ENCODE measurements at regions not wholly inside any gene's neighbourhood (a gene's known extent, or its start where the extent isn't known, plus 50 kb on each side); places are given as distances from the start of the nearest gene placed in this dataset.

GRCh38 chr11:111444040-111444439 is 65.0 kb upstream of the POU2AF1 start:
- DNase-seq (ENCODE audit: low spot score) = no peak

GRCh38 chr11:111443640-111444039 is 64.6 kb upstream of the POU2AF1 start:
- no peak for DNase-seq (ENCODE audit: low spot score)

DNA sequence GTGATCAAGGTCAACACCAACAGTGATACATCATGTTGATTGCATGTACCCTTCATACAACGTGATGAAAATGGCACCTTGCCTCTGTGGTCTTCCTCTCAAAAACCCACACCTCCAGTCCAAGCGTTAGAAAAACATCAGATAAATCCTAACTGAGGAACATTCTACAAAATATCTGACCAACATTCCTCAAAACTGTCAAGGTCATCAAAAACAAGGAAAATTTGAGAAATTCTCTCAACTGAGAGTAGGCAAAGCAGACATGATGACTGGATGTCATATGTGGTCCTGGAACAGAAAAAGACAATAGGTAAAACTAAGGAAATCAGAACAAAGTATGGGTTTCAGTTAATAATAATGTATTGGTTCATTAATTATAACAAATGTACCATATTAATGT is 64.0 kb upstream of the POU2AF1 start:
- DNase-seq (ENCODE audit: low spot score) = no peak

DNA sequence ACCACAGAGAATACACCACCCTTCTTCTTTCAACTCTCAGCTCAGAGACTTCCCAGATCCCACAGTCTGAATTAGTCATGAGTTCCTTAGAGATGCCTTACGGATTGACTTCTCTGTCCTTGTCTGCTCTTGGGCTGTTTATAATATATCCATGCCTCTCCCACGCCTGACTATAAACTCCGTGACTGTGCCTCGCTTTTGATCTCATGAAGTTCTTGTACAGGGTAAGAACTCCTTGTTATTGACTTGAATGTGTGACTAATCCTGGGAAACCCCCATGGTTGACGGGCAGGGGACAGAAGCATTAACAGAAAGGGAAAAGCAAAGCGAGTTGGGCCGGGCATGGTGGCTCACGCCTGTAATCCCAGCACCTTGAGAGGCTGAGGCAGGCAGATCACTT is 62.4 kb upstream of the POU2AF1 start:
- DNase-seq (ENCODE audit: low spot score) = no peak

- no peak for DNase-seq (ENCODE audit: low spot score)
Observed at GRCh38 chr11:111440416-111441205, 61.5 kb upstream of the POU2AF1 start.

GRCh38 chr11:111439901-111440300 is 60.8 kb upstream of the POU2AF1 start:
- no peak for DNase-seq (ENCODE audit: low spot score)

DNA sequence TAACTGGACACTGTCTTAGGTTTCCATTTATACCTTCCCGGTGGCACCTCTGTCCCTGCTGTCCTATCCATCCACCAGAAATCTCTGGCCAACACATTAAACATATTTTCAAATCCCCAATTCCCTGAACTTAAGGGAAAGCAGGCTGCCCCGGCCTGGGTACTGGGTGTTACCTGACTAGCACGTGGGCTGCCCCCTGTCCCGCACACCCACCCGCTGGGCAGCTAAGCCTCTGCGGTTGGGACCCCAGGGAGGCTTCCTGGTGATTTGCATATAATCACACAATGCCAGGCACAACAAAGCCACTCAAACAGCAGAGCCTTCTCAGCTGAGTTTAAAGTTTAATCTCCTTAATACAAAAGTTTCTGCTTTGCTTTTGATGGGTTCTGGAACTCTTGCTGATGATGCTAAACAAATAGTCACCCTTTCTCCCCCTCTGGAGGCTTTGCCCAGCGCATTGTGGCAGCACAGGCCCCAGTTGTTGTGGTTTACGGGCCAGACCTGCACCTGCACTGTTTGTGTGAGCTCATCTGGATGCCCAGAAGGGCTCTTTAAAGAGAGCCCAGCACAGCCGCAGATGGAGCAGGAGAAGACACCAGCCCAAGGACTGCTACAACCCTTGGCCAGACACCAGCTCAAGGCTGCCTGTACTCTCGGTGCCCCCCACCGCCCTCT is 59.9 kb upstream of the POU2AF1 start:
- DNase-seq (ENCODE audit: low spot score) = no peak

DNA sequence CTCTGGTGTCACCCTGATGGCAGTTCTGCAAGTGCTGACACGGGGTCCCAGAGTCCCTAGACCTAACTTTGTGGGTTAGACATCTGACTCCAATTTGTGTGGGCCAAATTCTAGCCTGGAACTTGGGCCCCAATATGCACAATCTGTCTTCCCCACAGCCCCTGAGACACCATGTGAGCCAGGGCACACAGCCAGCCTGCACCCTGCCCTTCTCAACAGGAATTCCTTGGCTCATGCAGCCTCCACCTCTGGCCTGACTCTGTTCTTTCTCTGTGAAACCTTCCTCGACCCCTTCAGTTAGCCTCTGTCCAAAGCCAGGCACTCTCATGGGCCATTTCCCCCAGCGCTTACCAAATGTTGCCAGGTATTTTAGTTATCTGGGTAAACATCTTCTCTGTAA is 59.1 kb upstream of the POU2AF1 start:
- DNase-seq (ENCODE audit: low spot score) = no peak

DNA sequence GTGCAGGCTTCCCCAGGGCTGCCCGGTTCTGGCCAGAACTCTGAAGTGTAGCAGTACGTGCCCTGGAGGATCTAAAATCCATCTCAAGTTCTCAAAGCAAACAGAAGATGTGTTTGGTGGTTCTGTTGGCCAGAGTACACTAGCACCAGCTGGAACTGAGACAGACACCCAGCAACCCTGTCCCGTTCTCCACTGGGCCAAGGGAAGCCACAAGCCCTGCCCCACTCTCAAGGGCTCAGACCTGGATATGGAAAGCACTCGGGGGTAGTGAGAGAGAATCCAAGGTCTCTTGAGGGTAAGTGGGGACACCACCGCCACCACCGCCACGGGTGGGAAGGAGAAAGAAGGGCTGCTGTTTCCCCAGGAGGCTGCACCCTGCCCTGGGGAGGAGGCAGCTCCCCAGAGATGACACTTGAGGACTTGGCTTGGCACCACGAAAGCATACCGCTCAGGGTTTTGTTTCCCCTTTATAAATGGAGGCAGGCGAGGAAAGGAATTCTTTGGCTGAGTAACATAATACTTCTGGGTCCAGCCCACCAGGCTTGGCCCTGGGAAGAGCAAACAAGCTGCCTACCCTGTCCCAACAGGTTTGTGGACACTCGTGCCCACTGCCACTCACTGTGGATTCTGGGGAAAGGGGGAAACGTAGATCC is 56.1 kb upstream of the POU2AF1 start:
- no peak for DNase-seq (ENCODE audit: low spot score)

- DNase-seq (ENCODE audit: low spot score) = peak; percentile 31
Observed at GRCh38 chr11:111429066-111429506, 50.0 kb upstream of the POU2AF1 start.

All from CD4-positive, alpha-beta T cell treated with Interleukin-6 at 100 ng/mL for 8 hours (primary cell).